Breast epithelium (tissue), 4 donors: ENCODE measurements at regions not wholly inside any gene's neighbourhood (a gene's known extent, or its start where the extent isn't known, plus 50 kb on each side); places are given as distances from the start of the nearest gene placed in this dataset.
"Not testable (repeated sequence)": the region's sequence is repeated elsewhere in the genome, so short reads cannot be mapped to it uniquely, and the experiment has no call there.

ENCODE experiments used
- DNase-seq, 2 donors: peaks; one replicate each; pipeline ENCODE4 v3.0.0-alpha.2; 2019; ENCODE audit warnings: low spot score in 2 of 2
- H3K27ac ChIP-seq, 2 donors: fragments of 200-600 bp; sonication (generic) in 1 of 2; one replicate each; pipeline ENCODE4 v1.5.1; 2016 to 2019; ENCODE audit warnings: mild to moderate bottlenecking in 1 of 2
- H3K27me3 ChIP-seq, 2 donors: fragments of 200-600 bp; sonication (generic) in 1 of 2; one replicate each; pipeline versions ENCODE4 v1.5.1 to v1.6.0; 2017 to 2019; ENCODE audit warnings: control low read depth in 1 of 2, mild to moderate bottlenecking in 1 of 2
- H3K36me3 ChIP-seq: fragments of 200-600 bp; one replicate; pipeline ENCODE4 v1.5.1; 2019
- H3K4me1 ChIP-seq, 2 donors: fragments of 200-600 bp; sonication (generic); one replicate each; pipeline ENCODE4 v1.5.1; 2016 to 2019; ENCODE audit warnings: control low read depth in 1 of 2
- H3K4me3 ChIP-seq, 3 donors: fragments of 200-600 bp; sonication (generic); 1 replicate in 2 of 3; 2 replicates in 1 of 3; pipeline ENCODE4 v1.5.1; 2016 to 2019; ENCODE audit warnings: mild to moderate bottlenecking in 3 of 3, moderate library complexity in 2 of 3
- H3K9me3 ChIP-seq, 2 donors: fragments of 200-600 bp; sonication (generic) in 1 of 2; one replicate each; pipeline ENCODE4 v1.5.1; 2016 to 2019; ENCODE audit warnings: control low read depth in 1 of 2
- POLR2A ChIP-seq: fragments of 450-650 bp; IDR thresholded peaks from one replicate; pipeline ENCODE4 v1.6.1; 2016; ENCODE audit warnings: antibody characterized with exemption, mild to moderate bottlenecking, moderate library complexity
- POLR2AphosphoS5 ChIP-seq, 3 donors: sonication (generic); formaldehyde crosslinking; IDR thresholded peaks; one replicate each; pipeline ENCODE4 v1.6.1; 2017; ENCODE audit warnings: antibody characterized with exemption in 3 of 3
- intact Hi-C: fragments of 100-400 bp; cut with DNase I; formaldehyde crosslinking; loops from one replicate; pipeline ENCODE4 v1.15.1; 2023; ENCODE audit warnings: low total_unique reads
- TF ChIP-seq, protein P1 (sequence below), 3 donors: fragments of 450-650 bp; IDR thresholded peaks; one replicate each; pipeline ENCODE4 v1.5.1; 2016 to 2017; ENCODE audit warnings: antibody characterized with exemption in 3 of 3, mild to moderate bottlenecking in 3 of 3, moderate library complexity in 3 of 3

DNA sequence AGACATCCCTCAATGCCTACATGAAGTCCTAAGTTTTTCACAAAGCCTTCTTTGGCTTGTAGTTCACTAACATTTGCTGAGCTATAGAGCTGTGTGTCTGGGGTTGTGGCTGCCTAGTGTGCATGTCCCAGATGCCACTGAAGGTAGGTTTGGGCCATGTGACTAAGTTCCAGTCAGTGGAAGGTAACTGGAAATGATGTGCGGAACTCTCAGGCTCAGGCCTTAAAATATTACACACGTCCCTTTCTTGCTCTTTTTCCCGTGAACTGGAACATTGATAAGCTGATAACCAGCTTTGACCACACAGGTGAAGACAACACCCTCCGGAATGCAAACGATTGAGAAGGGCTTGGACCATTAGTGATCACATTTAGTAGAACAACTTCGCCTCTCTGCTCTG lies 358.1 kb downstream of the GATA3 start:
- Histone ChIP-seq H3K4me1 (no peaks in the 10 kb centered on the region), H3K27ac (no peak overlapping the region), H3K36me3 (no peaks in the 10 kb centered on the region), H3K4me3 (no peak overlapping the region), H3K27me3 (no peaks in the 10 kb centered on the region), H3K9me3 (no peaks in the 10 kb centered on the region)
- intact Hi-C loops, result no loop called here
- TF ChIP-seq, protein P1, sequence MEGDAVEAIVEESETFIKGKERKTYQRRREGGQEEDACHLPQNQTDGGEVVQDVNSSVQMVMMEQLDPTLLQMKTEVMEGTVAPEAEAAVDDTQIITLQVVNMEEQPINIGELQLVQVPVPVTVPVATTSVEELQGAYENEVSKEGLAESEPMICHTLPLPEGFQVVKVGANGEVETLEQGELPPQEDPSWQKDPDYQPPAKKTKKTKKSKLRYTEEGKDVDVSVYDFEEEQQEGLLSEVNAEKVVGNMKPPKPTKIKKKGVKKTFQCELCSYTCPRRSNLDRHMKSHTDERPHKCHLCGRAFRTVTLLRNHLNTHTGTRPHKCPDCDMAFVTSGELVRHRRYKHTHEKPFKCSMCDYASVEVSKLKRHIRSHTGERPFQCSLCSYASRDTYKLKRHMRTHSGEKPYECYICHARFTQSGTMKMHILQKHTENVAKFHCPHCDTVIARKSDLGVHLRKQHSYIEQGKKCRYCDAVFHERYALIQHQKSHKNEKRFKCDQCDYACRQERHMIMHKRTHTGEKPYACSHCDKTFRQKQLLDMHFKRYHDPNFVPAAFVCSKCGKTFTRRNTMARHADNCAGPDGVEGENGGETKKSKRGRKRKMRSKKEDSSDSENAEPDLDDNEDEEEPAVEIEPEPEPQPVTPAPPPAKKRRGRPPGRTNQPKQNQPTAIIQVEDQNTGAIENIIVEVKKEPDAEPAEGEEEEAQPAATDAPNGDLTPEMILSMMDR (IDR thresholded peaks at IDR 0.05), result no peak
- TF ChIP-seq POLR2A (no peak), POLR2AphosphoS5 (IDR thresholded peaks at IDR 0.05) (no peak)
- DNase-seq, result no peak

DNA sequence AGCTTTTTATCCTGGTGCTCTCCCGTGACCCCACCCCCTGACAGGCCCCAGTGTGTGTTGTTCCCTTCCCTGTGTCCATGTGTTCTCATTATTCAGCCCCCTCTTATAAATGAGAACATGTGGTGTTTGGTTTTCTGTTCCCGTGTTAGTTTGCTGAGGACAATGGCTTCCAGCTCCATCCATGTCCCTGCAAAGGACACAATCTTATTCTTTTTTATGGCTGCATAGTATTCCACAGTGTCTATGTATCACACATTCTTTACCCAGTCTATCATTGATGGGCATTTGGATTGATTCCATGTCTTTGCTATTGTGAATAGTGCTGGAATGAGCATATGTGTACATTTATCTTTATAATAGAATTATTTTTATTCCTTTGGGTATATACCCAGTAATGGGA lies 360.5 kb downstream of the GATA3 start:
- H3K9me3 ChIP-seq, H3K27me3 ChIP-seq, H3K27ac ChIP-seq, DNase-seq, H3K4me3 ChIP-seq, H3K36me3 ChIP-seq, intact Hi-C loops, H3K4me1 ChIP-seq: not testable (repeated sequence)

DNA sequence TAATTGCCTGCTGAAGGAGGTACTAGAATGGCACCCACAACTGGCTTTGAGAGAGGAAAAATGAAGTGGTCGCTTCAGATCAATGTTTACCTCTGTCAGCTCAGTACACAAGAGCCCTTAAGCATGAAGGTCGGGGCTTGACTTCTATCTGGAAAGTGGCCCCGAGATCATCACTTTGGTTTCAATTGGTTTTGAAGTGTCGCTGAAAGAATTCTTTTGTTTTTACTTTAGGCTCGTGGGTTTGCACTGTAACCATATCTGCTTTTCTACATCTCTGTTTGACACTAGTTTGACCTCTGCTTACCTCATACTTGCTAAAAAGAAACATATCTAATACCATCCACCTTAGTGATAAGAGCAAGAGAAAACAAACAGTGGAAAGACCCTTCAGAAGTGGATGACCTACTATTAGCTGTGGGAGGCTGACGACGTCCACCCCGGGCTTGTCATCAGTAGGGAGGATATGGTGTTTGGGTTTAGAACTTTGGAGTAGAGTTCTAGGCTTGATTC lies 361.8 kb downstream of the GATA3 start:
- intact Hi-C loops, result no loop called here
- H3K4me3 ChIP-seq, result no peak overlapping the region
- DNase-seq, result no peak
- H3K27me3 ChIP-seq, result no peaks in the 10 kb centered on the region
- no peaks in the 10 kb centered on the region for H3K4me1 ChIP-seq
- H3K9me3 ChIP-seq, result no peaks in the 10 kb centered on the region
- TF ChIP-seq, protein P1 (IDR thresholded peaks at IDR 0.05), result no peak
- TF ChIP-seq POLR2A (no peak), POLR2AphosphoS5 (IDR thresholded peaks at IDR 0.05) (no peak)
- H3K27ac ChIP-seq, result no peak overlapping the region
- H3K36me3 ChIP-seq, result no peaks in the 10 kb centered on the region

DNA sequence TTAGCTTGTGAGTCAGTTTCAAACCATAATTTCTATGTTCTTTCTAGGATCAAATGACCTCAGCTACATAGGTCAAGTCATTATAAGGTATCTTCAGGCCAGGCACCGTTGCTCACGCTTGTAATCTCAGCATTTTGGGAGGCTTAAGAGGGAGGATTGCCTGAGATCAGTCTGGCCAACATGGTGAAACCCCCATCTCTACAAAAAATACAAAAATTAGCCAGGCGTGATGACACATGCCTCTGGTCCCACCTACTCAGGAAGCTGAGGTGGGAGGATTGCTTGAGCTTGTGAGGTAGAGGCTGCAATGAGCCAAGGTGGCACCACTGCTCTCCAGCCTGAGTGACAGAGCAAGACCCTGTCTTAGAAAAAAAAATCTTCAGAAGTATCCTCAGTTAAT lies 362.3 kb downstream of the GATA3 start:
- no peak overlapping the region for H3K4me3 ChIP-seq

DNA sequence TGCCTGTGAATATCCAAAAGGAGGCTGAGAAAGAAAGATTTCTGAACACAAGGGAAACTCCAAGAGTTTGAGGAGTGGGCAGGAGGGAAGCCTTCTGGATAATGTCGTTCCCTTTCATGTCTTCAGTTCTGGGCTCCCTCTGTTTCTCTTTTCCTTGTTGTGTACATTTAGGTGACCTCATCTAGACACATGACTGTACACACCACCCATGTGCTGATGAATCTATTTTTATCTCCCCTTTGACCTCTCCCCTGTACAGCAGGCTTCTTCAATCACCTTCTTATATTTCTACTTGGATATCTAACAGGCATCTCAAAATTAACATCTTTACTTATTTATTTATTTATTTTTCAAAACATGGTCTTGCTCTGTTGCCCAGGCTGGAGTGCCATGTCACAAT lies 363.1 kb downstream of the GATA3 start:
- intact Hi-C loops, result no loop called here
- Histone ChIP-seq H3K27me3 (no peaks in the 10 kb centered on the region), H3K27ac (no peak overlapping the region), H3K4me3 (no peak overlapping the region), H3K9me3 (no peaks in the 10 kb centered on the region), H3K36me3 (no peaks in the 10 kb centered on the region), H3K4me1 (no peaks in the 10 kb centered on the region)
- TF ChIP-seq POLR2AphosphoS5 (IDR thresholded peaks at IDR 0.05) (no peak), POLR2A (no peak)
- TF ChIP-seq, protein P1 (IDR thresholded peaks at IDR 0.05), result no peak
- no peak for DNase-seq

More for the DNA sequence above, 362.3 kb downstream of the GATA3 start:
- no peak for DNase-seq
- Histone ChIP-seq H3K36me3 (no peaks in the 10 kb centered on the region), H3K27me3 (no peaks in the 10 kb centered on the region), H3K27ac (no peak overlapping the region), H3K4me1 (no peaks in the 10 kb centered on the region), H3K9me3 (no peaks in the 10 kb centered on the region)
- intact Hi-C loops, result no loop called here
- TF ChIP-seq POLR2AphosphoS5 (IDR thresholded peaks at IDR 0.05), result no peak
- TF ChIP-seq, protein P1 (IDR thresholded peaks at IDR 0.05), result no peak
- no peak for TF ChIP-seq POLR2A

DNA sequence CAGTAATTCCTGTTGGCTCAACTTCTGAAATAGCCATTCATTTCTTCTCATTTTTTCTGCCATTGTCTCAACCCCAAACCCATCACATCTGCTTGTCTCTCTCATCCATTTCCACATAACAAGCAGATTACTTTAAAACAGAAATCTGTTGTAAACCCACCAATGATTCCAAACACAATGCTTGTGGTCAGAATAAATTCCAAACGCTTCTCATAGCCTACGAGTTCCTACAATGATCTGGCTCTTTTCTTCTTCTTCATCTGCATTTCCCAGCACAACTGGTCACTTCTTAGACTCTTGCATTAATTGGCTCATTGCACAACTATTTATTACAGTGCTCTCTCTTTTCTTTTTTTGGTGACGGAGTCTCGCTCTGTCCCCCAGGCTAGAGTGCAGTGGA lies 364.1 kb downstream of the GATA3 start:
- no peaks in the 10 kb centered on the region for H3K27me3 ChIP-seq
- no peak for DNase-seq

More for the DNA sequence above, 364.1 kb downstream of the GATA3 start:
- H3K27ac ChIP-seq, result no peak overlapping the region
- intact Hi-C loops, result no loop called here
- H3K4me3 ChIP-seq, result no peak overlapping the region
- H3K9me3 ChIP-seq, result no peaks in the 10 kb centered on the region
- TF ChIP-seq, protein P1 (IDR thresholded peaks at IDR 0.05), result no peak
- TF ChIP-seq POLR2AphosphoS5 (IDR thresholded peaks at IDR 0.05) (no peak), POLR2A (no peak)
- no peaks in the 10 kb centered on the region for H3K4me1 ChIP-seq
- H3K36me3 ChIP-seq, result no peaks in the 10 kb centered on the region
